ENCODE measurements at regions not wholly inside any gene's neighbourhood (a gene's known extent, or its start where the extent isn't known, plus 50 kb on each side); places are given as distances from the start of the nearest gene placed in this dataset.

GRCh38 chr4:136495076-136495475, 1037.2 kb downstream of the PCDH18 start:
- ChIA-PET POLR2A (no interaction called here), CTCF (no interaction called here)
- Histone ChIP-seq H3K27ac (ENCODE audit: low read depth, low read length) (no peak overlapping the region), H3K9me3 (ENCODE audit: control insufficient read depth, insufficient read depth, low read length) (no peaks in the 10 kb centered on the region), H3K4me3 (ENCODE audit: low read depth, low read length) (no peak overlapping the region), H3K27me3 (ENCODE audit: control insufficient read depth, insufficient read depth, low read length) (no peaks in the 10 kb centered on the region)
- DNase-seq (ENCODE audit: low read depth, low spot score) = no peak
- no peak for TF ChIP-seq CTCF (IDR thresholded peaks at IDR 0.05; ENCODE audit: low read depth, low read length)

- no peak for DNase-seq (ENCODE audit: low read depth, low spot score)
- Histone ChIP-seq H3K4me3 (ENCODE audit: low read depth, low read length) (no peak overlapping the region), H3K9me3 (ENCODE audit: control insufficient read depth, insufficient read depth, low read length) (no peaks in the 10 kb centered on the region), H3K27ac (ENCODE audit: low read depth, low read length) (no peak overlapping the region), H3K27me3 (ENCODE audit: control insufficient read depth, insufficient read depth, low read length) (no peaks in the 10 kb centered on the region)
- no peak for TF ChIP-seq CTCF (IDR thresholded peaks at IDR 0.05; ENCODE audit: low read depth, low read length)
- POLR2A ChIA-PET = no interaction called here
- CTCF ChIA-PET = no interaction called here
Measured at GRCh38 chr4:136489101-136489500, 1043.2 kb downstream of the PCDH18 start.

GRCh38 chr4:136484996-136485395, 1047.3 kb downstream of the PCDH18 start:
- Histone ChIP-seq H3K9me3 (ENCODE audit: control insufficient read depth, insufficient read depth, low read length) (no peaks in the 10 kb centered on the region), H3K27ac (ENCODE audit: low read depth, low read length) (no peak overlapping the region), H3K27me3 (ENCODE audit: control insufficient read depth, insufficient read depth, low read length) (no peaks in the 10 kb centered on the region), H3K4me3 (ENCODE audit: low read depth, low read length) (no peak overlapping the region)
- DNase-seq (ENCODE audit: low read depth, low spot score) = no peak
- ChIA-PET POLR2A (no interaction called here), CTCF (no interaction called here)
- TF ChIP-seq CTCF (IDR thresholded peaks at IDR 0.05; ENCODE audit: low read depth, low read length) = no peak

- CTCF ChIA-PET = no interaction called here
- DNase-seq (ENCODE audit: low read depth, low spot score) = no peak
- POLR2A ChIA-PET = no interaction called here
- TF ChIP-seq CTCF (IDR thresholded peaks at IDR 0.05; ENCODE audit: low read depth, low read length) = no peak
- no peak overlapping the region for H3K4me3 ChIP-seq (ENCODE audit: low read depth, low read length)
- no peak overlapping the region for H3K27ac ChIP-seq (ENCODE audit: low read depth, low read length)
- H3K9me3 ChIP-seq (ENCODE audit: control insufficient read depth, insufficient read depth, low read length) = no peaks in the 10 kb centered on the region
- H3K27me3 ChIP-seq (ENCODE audit: control insufficient read depth, insufficient read depth, low read length) = no peaks in the 10 kb centered on the region
Measured at GRCh38 chr4:136476753-136477152, 1055.5 kb downstream of the PCDH18 start.

GRCh38 chr4:136471051-136471450, 1061.2 kb downstream of the PCDH18 start:
- no peak for TF ChIP-seq CTCF (IDR thresholded peaks at IDR 0.05; ENCODE audit: low read depth, low read length)
- Histone ChIP-seq H3K4me3 (ENCODE audit: low read depth, low read length) (no peak overlapping the region), H3K27ac (ENCODE audit: low read depth, low read length) (no peak overlapping the region), H3K27me3 (ENCODE audit: control insufficient read depth, insufficient read depth, low read length) (no peaks in the 10 kb centered on the region), H3K9me3 (ENCODE audit: control insufficient read depth, insufficient read depth, low read length) (no peaks in the 10 kb centered on the region)
- ChIA-PET CTCF (no interaction called here), POLR2A (no interaction called here)
- DNase-seq (ENCODE audit: low read depth, low spot score) = no peak
